WTC11 (cell line): ENCODE measurements at regions not wholly inside any gene's neighbourhood (a gene's known extent, or its start where the extent isn't known, plus 50 kb on each side); places are given as distances from the start of the nearest gene placed in this dataset.

Experiments
- CREB1 ChIP-seq: sonication (generic); formaldehyde crosslinking; IDR thresholded peaks from 2 replicates; pipeline ENCODE4 v1.8.0; 2023; ENCODE audit warnings: mild to moderate bottlenecking, missing genetic modification reagents
- CTCF ChIP-seq: fragments of 200-600 bp; IDR thresholded peaks from 2 replicates; pipeline ENCODE4 v1.8.0; 2022; ENCODE audit warnings: antibody characterized with exemption
- ETV6 ChIP-seq: sonication (generic); formaldehyde crosslinking; IDR thresholded peaks from 2 replicates; pipeline ENCODE4 v1.8.1; 2022; ENCODE audit warnings: mild to moderate bottlenecking, missing genetic modification reagents
- HMGXB4 ChIP-seq: sonication (generic); formaldehyde crosslinking; IDR thresholded peaks from 2 replicates; pipeline ENCODE4 v1.8.1; 2023; ENCODE audit warnings: mild to moderate bottlenecking, moderate library complexity, missing genetic modification reagents
- NFATC4 ChIP-seq: fragments of 250-450 bp; sonication (Bioruptor Pico); IDR thresholded peaks from 2 replicates; pipeline ENCODE4 v1.9.0; 2021; ENCODE audit warnings: mild to moderate bottlenecking
- ZNF121 ChIP-seq: sonication (generic); formaldehyde crosslinking; IDR thresholded peaks from 2 replicates; pipeline ENCODE4 v1.8.0; 2023; ENCODE audit warnings: missing genetic modification reagents
- ZNF219 ChIP-seq: sonication (generic); formaldehyde crosslinking; IDR thresholded peaks from 2 replicates; pipeline ENCODE4 v1.8.0; 2023; ENCODE audit warnings: missing genetic modification reagents, mild to moderate bottlenecking, borderline replicate concordance

GRCh38 chr3:144900366-144900765, 928.7 kb downstream of the DIPK2A start:
- TF ChIP-seq ZNF121 (no peak), HMGXB4 (CRISPR knock-in tag) (no peak), CREB1 (CRISPR knock-in tag) (no peak), ETV6 (CRISPR knock-in tag) (no peak), CTCF (no peak), ZNF219 (CRISPR knock-in tag) (no peak), NFATC4 (CRISPR knock-in tag) (no peak)
